ENCODE measurements at regions not wholly inside any gene's neighbourhood (a gene's known extent, or its start where the extent isn't known, plus 50 kb on each side); places are given as distances from the start of the nearest gene placed in this dataset.

DNA sequence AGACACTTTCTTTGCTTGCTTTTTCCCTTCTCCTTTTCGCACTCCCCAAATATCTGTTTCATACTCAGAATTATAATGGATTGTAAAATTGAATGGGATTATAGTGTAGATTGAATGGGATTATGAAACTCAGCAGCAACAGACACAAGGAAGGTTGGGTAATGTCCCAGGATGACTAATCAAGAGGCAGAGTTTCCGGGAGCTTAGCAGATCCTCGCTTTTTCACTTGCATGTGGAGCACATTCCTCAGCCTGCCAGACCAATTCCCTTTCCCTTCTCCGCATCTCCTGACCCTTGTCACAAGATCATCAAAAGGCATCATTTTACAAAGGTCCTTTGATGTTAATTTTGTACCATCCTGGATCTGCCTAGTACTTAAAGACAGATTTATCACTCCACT lies 55.1 kb upstream of the SLC1A1 start:
- DNase-seq, result no peak

DNA sequence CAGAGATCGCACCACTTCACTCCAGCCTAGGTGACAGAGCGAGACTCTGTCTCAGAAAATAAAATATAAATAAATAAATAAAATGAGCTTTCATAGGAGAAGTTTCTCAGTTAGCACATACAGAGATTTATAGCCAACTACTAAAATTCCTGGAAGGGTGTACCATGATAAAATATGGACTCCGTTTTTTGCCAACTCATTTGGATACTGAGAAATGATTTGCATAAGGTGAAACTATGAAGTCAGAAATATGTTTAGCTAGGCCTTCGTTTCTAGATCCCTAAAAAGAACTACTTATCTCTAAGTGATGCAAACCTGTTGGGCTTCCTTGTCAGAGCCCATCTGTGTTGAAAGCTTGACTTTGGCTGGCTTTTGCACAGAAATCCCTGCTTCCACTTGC lies 56.9 kb upstream of the SLC1A1 start:
- no peak for DNase-seq

DNA sequence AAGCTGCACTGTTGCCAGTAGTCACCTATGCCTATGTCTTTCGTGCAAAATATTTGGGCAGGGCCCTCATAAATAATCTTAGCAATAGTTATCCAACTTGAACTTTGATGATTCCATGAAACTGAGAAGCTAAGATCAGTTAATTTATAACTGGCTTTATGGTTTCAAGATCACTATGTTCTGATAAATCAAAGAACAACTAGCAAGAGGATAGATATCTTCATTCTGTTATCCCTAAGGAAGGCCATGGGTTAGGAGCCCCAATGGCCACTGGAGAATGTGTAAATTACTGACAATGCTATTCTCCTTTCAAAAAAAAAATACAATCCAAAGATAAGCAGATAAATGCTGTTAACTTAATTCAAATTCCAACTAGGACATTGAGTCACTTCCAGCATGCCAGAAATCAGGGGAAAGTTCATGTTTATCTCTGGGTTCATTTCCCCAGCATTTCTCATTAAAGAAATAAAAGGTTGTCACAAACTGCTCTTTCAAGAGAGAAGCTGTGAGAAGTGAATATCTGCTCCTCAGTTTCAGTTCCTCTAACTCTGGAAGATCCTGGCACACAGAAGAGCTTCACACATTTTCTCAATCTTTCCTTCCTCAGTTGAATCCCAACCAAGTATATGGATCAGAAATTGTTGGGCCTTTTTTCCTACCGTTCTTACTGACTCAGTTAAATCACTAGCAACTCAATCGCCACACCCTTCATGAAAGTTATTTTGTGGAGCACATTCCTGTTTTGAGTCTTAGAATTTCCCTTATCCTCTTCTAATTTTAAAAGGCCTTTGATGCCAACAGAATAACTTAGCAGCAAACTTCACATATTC lies 59.6 kb upstream of the SLC1A1 start:
- no peak for DNase-seq

DNA sequence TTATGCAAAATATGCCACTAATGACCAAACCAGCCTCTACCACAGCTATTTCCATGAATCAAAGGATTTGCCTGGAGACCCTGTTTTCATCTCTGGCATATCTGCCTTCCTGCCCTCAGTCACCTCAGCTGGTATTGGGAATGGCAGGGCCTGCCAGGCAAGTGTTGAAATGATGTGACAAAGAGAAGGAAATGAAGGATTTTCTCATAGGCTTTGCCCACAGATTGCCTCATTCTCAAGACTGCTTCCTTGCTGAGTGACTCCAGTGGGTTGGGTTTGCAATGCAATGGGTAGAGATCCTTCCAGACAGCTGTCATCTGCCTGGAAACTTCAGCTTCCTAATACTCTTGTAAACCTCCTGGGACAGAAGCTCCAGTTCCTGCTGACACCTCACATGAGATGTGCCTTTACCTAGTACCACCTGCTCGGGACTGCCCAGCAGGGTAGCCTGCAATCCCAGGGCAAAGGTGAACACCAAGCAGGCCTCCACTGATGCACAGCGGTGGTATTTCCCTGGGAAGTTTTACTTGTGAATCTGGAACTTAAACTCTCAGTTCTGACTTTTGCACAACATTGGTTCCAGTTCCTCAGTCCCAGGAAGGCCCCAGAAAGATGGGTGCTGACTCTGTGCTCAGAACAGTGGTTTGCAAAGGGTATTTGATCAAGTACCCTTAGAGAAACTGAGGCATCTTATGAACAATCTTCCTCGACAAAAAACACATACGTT lies 64.8 kb upstream of the SLC1A1 start:
- DNase-seq, result no peak

DNA sequence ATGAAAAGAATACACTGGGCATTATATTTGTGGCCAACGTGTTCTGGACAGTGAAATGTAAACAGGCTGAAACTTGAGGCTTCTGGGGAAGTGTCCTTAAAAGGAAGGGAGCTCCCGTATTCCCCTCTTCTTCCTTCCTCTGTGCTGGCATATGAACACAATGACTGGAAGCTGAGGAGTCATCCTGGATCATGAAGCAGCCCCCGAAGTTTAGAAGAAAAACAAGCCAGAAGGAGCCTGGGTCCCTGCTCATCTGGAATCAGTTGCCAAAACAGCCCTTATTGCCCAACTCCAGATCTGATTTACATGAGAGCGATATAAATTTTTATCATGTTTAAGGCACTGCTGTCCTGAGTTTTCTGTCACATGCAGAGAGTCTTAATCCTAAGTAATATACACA lies 65.4 kb upstream of the SLC1A1 start:
- DNase-seq, result no peak

DNA sequence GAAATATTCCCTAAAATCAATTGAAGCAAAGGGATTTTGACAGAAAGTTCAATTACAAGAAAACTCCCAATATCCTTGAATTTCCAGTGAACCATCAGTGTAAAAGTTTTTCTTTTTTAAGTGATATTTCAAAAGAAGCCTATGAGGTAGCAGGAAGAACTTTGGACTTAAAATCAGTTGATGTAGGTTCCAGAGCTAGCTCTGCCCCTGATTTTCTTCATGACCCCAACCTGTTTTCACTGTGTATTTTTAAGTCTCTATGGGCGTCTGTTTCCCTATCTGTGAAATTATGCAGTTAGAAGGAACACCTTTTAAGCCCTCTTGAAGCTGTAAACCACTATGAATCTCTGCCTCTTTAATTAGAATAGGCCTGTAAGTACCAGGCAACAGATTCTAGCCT lies 66.2 kb upstream of the SLC1A1 start:
- DNase-seq, result no peak

DNA sequence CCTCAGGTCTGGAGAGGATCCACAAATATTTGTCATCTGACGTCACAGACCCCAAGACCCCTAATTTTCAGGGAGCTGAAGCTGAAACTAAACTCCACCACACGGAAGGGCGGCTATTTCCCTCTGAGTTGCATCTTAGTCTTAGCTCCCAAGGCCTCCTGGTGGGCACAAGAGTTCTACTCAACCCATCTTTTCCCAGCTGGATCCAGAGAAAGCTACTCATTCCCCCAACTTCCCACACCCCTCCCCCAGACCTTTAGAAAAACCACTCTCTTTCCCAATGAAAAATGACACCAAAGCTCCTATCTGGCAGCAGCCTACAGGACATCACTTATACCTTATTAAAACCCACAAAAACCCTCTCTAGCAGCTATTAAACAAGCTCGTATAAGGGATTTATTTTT lies 67.1 kb upstream of the SLC1A1 start:
- no peak for DNase-seq

DNA sequence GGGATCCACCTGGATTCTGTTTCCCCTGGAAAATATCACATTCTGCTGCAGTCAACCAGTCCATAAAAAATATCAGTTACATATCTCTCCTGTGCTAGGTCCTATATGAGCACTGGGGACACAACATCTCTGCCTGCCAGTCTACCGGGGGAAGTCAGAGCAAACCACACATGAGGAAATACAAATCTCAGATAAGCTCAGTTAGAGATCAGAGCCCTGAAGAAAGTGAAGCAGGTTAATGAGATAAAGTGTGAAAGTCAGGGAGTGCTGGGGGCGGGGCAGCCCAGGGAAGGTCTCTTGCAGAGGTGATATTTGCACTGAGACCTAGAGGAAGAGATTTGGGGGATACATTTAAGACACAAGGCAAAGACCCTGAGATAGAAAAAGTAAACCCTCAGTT lies 67.8 kb upstream of the SLC1A1 start:
- DNase-seq, result no peak

DNA sequence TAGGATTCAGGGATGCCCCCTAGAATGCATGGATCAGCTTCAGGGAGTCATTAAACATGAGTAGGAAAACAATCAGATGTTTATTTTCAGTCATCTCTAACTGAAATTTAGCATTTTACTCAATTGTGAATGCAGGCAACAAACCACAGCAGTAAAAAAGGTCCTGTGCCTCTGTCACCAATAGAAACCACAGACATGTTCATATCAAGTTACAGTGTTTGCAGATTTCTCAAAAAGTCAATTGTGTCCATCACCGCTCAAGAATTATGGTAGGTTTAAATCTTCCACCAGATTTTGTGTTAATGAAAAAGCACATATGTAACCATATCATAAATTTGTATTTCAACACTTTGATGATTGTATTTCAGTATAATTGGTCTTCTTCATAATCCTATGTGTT lies 68.4 kb upstream of the SLC1A1 start:
- DNase-seq, result no peak

DNA sequence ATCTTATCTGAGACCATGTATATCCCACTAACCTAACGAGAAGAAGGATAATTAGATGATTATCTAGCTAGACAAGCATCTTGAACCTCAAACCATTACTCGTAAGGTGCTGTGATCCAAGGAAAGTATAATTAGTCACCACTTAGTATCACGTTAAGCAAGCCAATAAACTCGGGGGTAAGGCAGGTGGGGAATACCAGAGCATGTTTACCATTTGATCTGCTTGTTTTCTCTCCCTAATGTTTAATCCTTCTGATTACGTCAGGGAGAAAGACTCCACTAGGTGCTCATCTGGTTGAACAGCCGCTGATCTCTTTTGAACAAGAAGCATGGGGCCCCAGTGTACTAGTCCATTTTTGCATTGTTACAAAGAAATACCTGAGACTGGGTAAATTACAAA lies 69.9 kb upstream of the SLC1A1 start:
- no peak for DNase-seq

DNA sequence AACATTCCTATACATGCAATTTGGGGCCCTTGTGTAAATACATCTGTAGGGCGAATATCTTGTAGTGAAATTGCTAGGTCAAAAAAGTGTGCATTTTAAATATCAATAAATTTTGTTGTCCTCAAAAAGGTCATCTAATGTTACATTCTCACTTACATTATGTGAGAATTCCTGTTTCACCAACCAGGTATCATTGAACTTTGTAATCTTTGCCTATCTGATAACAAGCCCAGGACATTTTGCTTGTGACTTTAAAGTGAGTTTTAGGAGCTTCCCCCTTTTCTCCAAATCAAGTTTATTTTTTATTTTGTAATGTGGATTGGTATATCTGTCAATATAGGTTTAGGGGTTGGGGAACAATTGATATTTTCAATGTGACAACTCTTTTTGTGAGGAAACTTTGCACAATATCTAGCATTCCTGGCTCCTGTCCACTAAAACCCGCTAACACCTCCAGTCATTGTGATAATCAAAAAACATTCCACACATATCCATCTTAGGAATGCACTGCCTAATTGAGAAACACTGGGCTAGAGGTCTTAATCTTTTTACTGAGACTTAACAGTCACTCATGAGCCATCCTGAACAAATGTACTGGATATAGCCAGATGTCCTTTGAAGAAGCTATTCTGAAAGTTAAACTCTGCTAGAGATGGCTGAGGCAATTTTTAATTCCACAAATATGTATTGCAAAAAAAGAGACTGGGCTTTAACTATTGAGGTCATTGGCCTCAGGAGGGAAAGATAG lies 72.5 kb upstream of the SLC1A1 start:
- no peak for DNase-seq

DNA sequence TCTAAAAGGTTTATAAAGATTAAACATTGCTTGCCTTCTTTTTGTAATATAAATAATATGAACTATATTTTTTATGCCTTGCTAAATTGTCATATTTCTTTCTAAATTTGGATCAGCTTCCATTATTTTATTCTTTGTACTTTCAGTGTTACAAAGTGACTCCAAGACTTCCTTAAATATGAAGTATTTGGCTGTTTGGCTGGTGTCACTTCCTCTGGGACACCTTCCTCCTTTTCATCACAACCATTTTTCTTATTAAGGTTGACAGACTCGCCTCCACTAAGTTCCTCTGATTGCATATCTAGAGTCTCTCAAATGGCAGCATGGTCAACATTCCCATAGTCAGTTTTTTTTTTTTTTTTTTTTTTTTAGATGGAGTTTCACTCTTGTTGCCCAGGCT lies 73.8 kb upstream of the SLC1A1 start:
- no peak for DNase-seq

DNA sequence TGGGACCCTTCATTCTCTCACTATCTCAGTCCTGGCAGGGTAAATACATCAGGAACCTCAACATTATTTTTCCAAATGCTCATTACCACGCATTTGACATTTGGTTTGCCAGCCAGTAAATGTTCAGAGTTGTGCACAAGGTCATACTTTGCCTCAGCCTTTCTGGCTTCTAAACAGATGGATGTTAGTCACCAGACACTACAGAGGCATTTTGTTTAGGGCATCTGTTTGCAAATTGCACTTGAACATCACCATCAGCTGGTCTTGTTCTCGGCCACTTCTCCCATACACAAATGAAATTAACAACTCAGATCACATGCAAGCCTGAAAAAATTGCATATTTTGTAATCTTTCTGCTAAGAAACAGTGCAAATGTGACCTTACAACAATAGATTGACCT lies 75.0 kb upstream of the SLC1A1 start:
- DNase-seq, result no peak

DNA sequence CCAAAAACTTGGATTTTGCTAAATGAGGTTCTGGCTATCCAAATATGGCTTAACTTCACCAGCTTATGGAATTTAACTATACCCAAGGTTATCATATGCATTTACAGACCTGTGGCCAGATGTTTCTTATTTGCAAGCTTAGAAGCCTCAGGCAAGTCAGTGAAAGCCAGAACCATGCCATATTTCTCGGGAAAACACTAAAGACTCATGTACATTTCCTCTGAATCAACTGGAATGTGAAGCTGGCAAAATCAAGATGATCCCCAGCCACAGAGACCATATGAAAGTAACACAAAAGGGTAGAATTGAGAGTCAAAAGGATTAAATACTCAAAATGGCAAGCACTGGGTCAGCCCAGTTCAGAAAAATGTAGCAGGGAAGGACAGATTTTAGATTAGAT lies 76.4 kb upstream of the SLC1A1 start:
- no peak for DNase-seq

DNA sequence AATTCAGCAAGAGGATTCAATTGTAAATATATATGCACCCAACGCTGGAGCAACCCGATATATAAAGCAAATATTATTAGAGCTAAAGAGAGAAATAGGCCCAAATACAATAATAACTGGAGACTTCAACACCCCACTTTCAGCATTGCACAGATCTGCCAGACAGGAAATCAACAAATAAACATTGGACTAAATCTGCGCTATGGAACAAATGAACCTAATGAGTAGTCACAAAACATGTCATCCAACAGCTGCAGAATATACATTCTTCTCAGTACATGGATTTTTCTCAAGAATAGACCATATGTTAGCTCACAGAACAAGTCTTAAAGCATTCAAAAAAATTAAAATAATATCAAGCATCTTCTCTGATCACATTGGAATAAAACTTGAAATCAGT lies 86.1 kb upstream of the SLC1A1 start:
- DNase-seq, result no peak

DNA sequence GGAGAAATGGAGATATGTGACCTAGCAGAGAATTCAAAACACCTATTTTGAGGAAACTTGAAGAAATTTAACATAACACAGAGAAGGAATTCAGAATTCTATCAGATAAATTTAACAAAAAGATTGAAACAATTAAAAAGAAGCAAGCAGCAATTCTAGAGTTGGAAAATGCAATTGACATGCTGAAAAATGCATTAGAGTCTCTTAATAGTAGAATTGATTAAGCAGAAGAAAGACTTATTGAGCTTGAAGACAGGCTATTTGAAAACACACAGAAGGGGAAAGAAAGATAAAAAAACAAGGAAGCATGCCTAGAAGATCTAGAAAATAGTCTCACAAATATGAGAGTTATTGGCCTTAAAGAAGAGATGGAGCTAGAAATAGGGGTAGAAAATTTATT lies 87.8 kb upstream of the SLC1A1 start:
- DNase-seq, result no peak

DNA sequence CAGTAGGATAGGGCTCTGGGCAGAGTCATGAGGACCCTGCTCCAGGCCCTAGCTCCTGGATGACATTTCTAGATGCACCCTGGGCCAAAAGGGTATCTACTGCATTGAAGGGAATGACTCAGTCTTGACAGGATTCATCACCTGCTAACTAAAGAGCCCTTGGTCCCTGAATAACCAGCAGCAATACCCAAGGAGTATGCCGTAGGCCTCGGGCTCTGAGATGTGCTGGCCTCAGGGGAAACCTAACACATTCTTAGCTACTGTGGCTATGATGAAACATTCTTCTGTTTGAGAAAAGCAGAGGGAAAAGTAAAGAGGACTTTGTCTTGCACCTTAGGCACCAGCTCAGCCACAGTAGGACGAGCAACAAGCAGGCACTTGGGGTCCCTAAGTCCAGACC lies 89.5 kb upstream of the SLC1A1 start:
- no peak for DNase-seq

DNA sequence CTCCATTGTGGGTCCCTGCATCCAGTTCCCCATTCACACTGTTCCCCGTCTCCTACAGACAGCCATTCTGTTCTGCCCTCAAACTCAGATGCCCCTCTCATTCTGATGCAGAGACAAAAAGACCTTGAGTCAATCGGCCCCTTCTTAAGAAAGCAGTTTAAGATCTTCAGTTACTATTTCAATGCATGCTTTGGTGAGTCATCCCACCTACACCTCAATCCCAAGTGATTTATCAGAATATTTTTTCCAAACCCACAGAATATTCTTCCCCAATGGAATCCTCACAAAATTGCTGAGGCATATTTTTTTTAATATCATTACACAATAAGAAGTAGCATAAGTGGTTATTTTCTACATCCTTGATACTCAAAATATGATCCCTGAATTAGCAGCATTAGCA lies 92.4 kb upstream of the SLC1A1 start:
- DNase-seq, result no peak

DNA sequence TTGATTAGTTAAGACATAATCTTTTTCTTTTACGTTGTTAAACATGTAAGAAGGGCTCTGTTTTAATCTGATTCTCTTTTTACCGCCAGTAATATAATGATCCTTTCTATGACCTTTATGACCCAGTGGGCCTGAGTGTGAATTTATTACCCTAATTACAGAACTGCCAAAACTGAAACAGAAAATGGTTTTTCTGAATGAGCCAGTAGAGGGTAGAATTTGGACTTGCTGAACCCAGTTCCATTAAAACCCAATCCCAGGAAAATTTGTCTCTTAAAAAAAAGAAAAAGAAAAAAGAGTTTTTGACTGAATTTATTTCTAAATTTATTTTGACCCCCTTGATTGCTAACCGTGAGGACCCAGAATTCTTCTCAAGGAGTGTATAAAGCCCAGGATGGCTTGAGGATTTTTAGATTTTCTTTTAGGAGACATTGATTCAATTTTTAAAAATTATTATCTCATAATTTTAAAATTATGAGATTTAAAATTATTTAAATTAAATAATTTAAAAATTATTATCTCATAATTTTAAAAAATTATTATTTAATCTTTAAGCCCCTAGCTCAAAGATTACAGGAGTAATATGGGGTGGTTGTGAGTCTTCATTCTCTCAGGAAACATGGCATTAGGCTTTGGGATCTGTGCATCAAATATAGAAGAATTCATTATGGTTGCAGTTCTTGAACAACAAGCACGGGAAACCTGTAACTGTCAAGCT lies 94.1 kb upstream of the GLIS3 start:
- DNase-seq, result no peak

DNA sequence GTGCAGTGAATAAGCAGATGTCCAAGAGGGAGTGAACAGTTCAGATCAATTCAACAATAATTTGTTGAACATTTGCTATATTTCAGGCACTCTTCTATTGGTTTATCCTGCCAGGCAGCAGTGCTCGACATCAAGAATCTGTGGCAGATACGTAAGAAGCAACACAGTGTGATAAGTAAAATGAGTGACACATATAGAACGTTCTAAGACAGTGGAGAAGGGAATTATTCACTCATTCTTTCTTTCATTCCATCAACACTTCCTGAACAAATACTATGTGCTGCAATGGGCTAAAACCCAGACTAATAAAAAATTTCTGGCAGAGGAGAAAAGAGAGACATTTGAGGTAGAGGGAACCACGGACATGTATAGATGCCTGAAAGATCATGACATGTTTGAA lies 89.9 kb upstream of the GLIS3 start:
- no peak for DNase-seq

DNA sequence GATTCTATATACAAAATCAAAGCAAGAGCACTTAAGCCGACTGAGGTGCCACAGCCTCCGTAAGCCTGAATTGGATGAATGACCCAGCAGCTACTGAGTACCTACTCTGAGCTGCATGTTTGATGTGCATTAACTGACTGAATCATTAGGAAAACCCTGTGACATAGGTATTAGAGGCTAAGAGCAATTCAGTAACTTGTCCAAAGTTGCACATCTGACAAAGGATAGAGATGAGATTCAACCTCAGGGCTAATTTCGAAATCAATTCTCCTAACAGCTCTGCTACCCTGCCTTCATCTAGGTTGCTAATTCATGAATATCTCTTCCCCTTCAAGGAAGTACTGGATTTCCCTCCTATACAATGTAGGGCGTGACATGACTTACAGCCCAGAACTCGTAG lies 89.1 kb upstream of the GLIS3 start:
- DNase-seq, result no peak

DNA sequence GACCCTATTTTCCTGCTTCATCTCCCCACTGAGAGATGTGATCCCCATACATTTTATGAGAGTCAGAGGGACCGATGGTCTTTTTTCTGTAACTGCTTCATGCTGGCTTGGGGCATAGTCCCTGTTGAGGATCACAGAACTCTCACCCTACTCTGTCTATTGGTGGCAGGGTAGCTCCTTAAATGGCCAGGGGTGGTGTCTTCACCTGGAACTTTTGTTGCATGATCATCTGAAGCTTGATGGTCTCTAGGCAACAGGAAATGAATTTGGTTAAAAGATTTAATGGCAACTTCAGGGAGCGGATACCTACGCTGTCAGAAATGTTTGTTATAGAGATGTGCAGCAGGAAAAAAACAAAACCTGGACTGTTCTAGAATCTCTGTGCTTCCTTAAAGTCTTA lies 87.0 kb upstream of the GLIS3 start:
- DNase-seq, result no peak

DNA sequence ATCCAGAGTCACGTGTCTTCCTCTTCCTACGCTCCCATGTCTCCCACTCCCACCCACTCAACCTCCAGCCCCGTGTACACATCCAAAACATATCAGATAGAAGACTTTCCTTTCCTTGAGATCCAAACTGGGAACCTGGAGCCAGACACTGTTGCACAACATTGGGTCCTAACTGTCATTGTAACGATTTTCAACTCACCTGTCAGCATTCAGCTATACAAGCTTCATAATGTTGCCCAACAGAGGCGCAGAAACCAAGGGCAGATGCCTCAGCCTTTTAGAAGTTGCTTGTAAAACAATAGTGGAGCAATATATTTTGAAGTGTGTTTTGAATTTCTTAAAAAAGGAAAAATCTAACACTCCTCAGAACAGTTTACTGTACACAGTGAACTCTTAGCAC lies 84.9 kb upstream of the GLIS3 start:
- no peak for DNase-seq

Data from NCI-H1048 (cell line).